Mammary epithelial cell (primary cell): ENCODE measurements at regions not wholly inside any gene's neighbourhood (a gene's known extent, or its start where the extent isn't known, plus 50 kb on each side); places are given as distances from the start of the nearest gene placed in this dataset.

Source experiments
- EZH2 ChIP-seq: IDR thresholded peaks from 2 replicates; pipeline ENCODE4 v1.6.1; 2012; ENCODE audit warnings: low read length, inconsistent platforms, borderline replicate concordance
- TF ChIP-seq, protein P1 (sequence below), 2 donors: IDR thresholded peaks in 1 of 2; conservative IDR thresholded peaks in 1 of 2; 2 replicates each; pipeline ENCODE4 v1.5.1; 2011 to 2012; ENCODE audit warnings: inconsistent platforms in 2 of 2, low read length in 2 of 2, mild to moderate bottlenecking in 2 of 2, control low read depth in 1 of 2, low read depth in 1 of 2; ENCODE audit not compliant: insufficient read depth in 1 of 2; ENCODE audit errors: extremely low read depth in 1 of 2

DNA sequence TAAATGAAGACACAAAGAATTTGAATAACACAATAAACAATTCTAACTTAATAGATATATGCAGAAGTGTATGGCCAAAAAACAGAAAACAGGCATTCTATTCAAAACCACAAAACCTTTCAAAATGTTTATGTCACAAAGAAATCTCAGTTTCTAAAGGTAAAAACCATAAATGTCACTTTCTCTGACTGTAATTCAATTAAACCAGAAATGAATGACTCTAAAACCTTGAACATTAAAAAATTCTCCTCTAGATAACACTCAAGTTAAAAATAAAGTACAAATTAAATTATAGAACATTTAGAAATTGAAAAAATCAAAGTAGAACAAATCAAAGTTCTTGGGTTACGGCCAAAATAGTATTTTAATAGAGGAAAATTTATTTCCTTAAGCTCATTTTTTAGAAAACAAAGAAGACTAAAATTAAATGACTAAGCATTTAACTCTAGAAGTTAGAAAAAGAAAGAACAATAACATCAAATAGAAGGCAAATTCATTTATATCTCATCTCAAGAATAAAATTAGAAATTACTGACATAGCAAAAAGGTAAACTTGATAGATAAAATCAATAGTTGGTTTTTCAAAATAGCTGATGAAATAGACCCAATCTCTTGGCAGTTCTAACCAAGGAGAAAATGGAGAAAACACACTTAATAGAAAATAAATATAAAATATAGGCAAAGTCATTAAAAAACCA, 198.8 kb downstream of the TEX36 start:
- TF ChIP-seq, protein P1, sequence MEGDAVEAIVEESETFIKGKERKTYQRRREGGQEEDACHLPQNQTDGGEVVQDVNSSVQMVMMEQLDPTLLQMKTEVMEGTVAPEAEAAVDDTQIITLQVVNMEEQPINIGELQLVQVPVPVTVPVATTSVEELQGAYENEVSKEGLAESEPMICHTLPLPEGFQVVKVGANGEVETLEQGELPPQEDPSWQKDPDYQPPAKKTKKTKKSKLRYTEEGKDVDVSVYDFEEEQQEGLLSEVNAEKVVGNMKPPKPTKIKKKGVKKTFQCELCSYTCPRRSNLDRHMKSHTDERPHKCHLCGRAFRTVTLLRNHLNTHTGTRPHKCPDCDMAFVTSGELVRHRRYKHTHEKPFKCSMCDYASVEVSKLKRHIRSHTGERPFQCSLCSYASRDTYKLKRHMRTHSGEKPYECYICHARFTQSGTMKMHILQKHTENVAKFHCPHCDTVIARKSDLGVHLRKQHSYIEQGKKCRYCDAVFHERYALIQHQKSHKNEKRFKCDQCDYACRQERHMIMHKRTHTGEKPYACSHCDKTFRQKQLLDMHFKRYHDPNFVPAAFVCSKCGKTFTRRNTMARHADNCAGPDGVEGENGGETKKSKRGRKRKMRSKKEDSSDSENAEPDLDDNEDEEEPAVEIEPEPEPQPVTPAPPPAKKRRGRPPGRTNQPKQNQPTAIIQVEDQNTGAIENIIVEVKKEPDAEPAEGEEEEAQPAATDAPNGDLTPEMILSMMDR (conservative IDR thresholded peaks at IDR 0.05 in 1 of 2, IDR thresholded peaks at IDR 0.05 in 1 of 2; ENCODE audit: extremely low read depth in 1 of 2, insufficient read depth in 1 of 2, low read depth in 1 of 2, low read length in 2 of 2) = no peak
- TF ChIP-seq EZH2 = no peak
